ENCODE measurements at regions not wholly inside any gene's neighbourhood (a gene's known extent, or its start where the extent isn't known, plus 50 kb on each side); places are given as distances from the start of the nearest gene placed in this dataset.
A peak's percentile ranks its signal among the peaks of the same experiment; 100 is the strongest.

GRCh38 chr1:234546890-234547788 is 62.8 kb downstream of the IRF2BP2 start:
- ChIA-PET POLR2A (no interaction called here), CTCF (interaction anchor here (1.2 kb wide), 1 partner anchor 50 kb away, joined by 3 read pairs; no protein-coding TSS in a partner anchor)
- TF ChIP-seq CTCF (IDR thresholded peaks at IDR 0.05; ENCODE audit: insufficient read depth, low read depth, low read length) = no peak
- no peak for DNase-seq (ENCODE audit: low read depth)
- Histone ChIP-seq H3K27me3 (ENCODE audit: control insufficient read depth, insufficient read depth, low read length) (no peaks in the 10 kb centered on the region), H3K36me3 (ENCODE audit: control insufficient read depth, insufficient read depth, low read length) (no peaks in the 10 kb centered on the region), H3K4me3 (ENCODE audit: low read depth, low read length) (no peak overlapping the region)

GRCh38 chr1:234546387-234546704 is 63.6 kb downstream of the IRF2BP2 start:
- no peaks in the 10 kb centered on the region for H3K27me3 ChIP-seq (ENCODE audit: control insufficient read depth, insufficient read depth, low read length)
- no peak for DNase-seq (ENCODE audit: low read depth)
- TF ChIP-seq CTCF (IDR thresholded peaks at IDR 0.05; ENCODE audit: insufficient read depth, low read depth, low read length) = no peak
- ChIA-PET CTCF (interaction anchor here (1.2 kb wide), 1 partner anchor 51 kb away, joined by 3 read pairs; no protein-coding TSS in a partner anchor), POLR2A (no interaction called here)
- H3K36me3 ChIP-seq (ENCODE audit: control insufficient read depth, insufficient read depth, low read length) = no peaks in the 10 kb centered on the region
- no peak overlapping the region for H3K4me3 ChIP-seq (ENCODE audit: low read depth, low read length)

- no peaks in the 10 kb centered on the region for H3K27me3 ChIP-seq (ENCODE audit: control insufficient read depth, insufficient read depth, low read length)
- DNase-seq (ENCODE audit: low read depth) = no peak
- POLR2A ChIA-PET = no interaction called here
- no peaks in the 10 kb centered on the region for H3K36me3 ChIP-seq (ENCODE audit: control insufficient read depth, insufficient read depth, low read length)
- no peak for TF ChIP-seq CTCF (IDR thresholded peaks at IDR 0.05; ENCODE audit: insufficient read depth, low read depth, low read length)
- no peak overlapping the region for H3K4me3 ChIP-seq (ENCODE audit: low read depth, low read length)
- CTCF ChIA-PET = interaction anchor here (1.5 kb wide), 1 partner anchor 548 kb away, joined by 4 read pairs; no protein-coding TSS in a partner anchor
Measured at GRCh38 chr1:234545517-234546386, 64.2 kb downstream of the IRF2BP2 start.

GRCh38 chr1:234544087-234544579 is 65.2 kb upstream of the TARBP1 start:
- Histone ChIP-seq H3K36me3 (ENCODE audit: control insufficient read depth, insufficient read depth, low read length) (no peaks in the 10 kb centered on the region), H3K27me3 (ENCODE audit: control insufficient read depth, insufficient read depth, low read length) (no peaks in the 10 kb centered on the region), H3K4me3 (ENCODE audit: low read depth, low read length) (no peak overlapping the region)
- CTCF ChIA-PET = interaction anchor here (0.9 to 1.5 kb wide), 3 partner anchors 14 to 549 kb away, joined by 3 to 4 read pairs (median 4); no protein-coding TSS in a partner anchor
- peak; percentile 82 for DNase-seq (ENCODE audit: low read depth)
- no peak for TF ChIP-seq CTCF (IDR thresholded peaks at IDR 0.05; ENCODE audit: insufficient read depth, low read depth, low read length)
- POLR2A ChIA-PET = no interaction called here
